Uterus (tissue), 3 donors: ENCODE measurements at regions not wholly inside any gene's neighbourhood (a gene's known extent, or its start where the extent isn't known, plus 50 kb on each side); places are given as distances from the start of the nearest gene placed in this dataset.
"Not testable (repeated sequence)": the region's sequence is repeated elsewhere in the genome, so short reads cannot be mapped to it uniquely, and the experiment has no call there.

ENCODE experiments used
- DNase-seq, 2 donors: peaks; one replicate each; pipeline ENCODE4 v3.0.0-alpha.2; 2019 to 2020
- H3K27ac ChIP-seq, 2 donors: fragments of 200-600 bp; sonication (generic); 1 replicate in 1 of 2; 2 replicates in 1 of 2; pipeline ENCODE4 v1.5.1; 2016 to 2018
- H3K27me3 ChIP-seq, 2 donors: fragments of 200-600 bp; sonication (generic); one replicate each; pipeline ENCODE4 v1.5.1; 2018 to 2019; ENCODE audit warnings: control low read depth in 1 of 2
- H3K36me3 ChIP-seq, 2 donors: fragments of 200-600 bp; sonication (generic); one replicate each; pipeline ENCODE4 v1.5.1; 2019; ENCODE audit warnings: control low read depth in 1 of 2
- H3K4me1 ChIP-seq, 2 donors: fragments of 200-600 bp; sonication (generic); one replicate each; pipeline ENCODE4 v1.5.1; 2018 to 2019; ENCODE audit warnings: control low read depth in 1 of 2
- H3K4me3 ChIP-seq, 2 donors: fragments of 200-600 bp; sonication (generic); 1 replicate in 1 of 2; 2 replicates in 1 of 2; pipeline ENCODE4 v1.5.1; 2018 to 2019; ENCODE audit warnings: mild to moderate bottlenecking in 1 of 2
- H3K9me3 ChIP-seq, 2 donors: fragments of 200-600 bp; sonication (generic); one replicate each; pipeline ENCODE4 v1.5.1; 2019; ENCODE audit warnings: control low read depth in 1 of 2
- POLR2A ChIP-seq, 2 donors: fragments of 450-650 bp; IDR thresholded peaks; one replicate each; pipeline ENCODE4 v1.6.1; 2016; ENCODE audit warnings: antibody characterized with exemption in 2 of 2, mild to moderate bottlenecking in 1 of 2, moderate library complexity in 1 of 2
- intact Hi-C: fragments of 100-400 bp; cut with DNase I; formaldehyde crosslinking; loops from one replicate; pipeline ENCODE4 v1.15.1; 2023; ENCODE audit warnings: low total_unique reads
- TF ChIP-seq, protein P1 (sequence below), 4 experiments: fragments of 200-600 bp in 2 of 4; fragments of 450-650 bp in 2 of 4; sonication (generic) in 2 of 4; IDR thresholded peaks; one replicate each; pipeline ENCODE4 v1.5.1; 2016 to 2019; ENCODE audit warnings: antibody characterized with exemption in 4 of 4, mild to moderate bottlenecking in 2 of 4, moderate library complexity in 1 of 4
- donor health status: DM: yes; HTN: yes; CAD: no.

DNA sequence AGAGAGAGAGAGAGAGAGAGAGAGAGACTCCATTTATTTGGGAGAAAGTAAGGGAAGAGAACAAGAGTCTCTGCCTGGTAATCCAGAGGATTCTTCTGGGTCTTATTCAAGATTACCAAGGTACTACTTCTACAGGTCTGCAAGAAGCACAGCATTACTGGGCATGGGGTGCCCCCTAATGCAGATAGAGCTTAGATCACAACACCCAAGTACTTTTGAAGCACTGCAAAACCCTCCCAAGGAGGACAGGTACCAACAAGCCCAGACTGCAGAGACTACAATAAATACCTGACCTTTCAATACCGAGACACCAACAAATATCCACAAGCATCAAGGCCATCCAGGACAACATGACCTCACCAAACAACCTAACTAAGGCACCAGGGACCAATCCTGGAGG lies 94.7 kb upstream of the PHF24 start:
- DNase-seq, result no peak

DNA sequence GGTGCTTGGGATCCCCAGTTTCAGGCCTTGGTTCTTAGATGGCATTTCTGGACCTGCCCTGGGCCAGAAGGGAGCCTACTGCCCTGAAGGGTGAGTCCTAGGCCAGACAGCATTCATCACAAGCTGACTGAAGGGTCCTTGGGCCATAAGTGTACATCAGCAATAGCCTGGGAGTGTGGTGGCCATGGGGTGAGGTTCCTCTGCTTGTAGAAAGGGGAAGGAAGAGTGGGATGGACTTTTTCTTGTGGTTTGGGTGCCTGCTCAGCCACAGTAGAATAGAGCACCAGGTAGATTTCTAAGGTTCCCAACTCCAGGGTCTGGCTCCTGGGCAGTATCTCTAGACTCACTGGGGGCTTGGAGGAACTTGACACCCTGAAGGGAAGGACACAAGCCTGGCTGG lies 95.2 kb upstream of the PHF24 start:
- no peak overlapping the region for H3K27ac ChIP-seq
- TF ChIP-seq, protein P1, sequence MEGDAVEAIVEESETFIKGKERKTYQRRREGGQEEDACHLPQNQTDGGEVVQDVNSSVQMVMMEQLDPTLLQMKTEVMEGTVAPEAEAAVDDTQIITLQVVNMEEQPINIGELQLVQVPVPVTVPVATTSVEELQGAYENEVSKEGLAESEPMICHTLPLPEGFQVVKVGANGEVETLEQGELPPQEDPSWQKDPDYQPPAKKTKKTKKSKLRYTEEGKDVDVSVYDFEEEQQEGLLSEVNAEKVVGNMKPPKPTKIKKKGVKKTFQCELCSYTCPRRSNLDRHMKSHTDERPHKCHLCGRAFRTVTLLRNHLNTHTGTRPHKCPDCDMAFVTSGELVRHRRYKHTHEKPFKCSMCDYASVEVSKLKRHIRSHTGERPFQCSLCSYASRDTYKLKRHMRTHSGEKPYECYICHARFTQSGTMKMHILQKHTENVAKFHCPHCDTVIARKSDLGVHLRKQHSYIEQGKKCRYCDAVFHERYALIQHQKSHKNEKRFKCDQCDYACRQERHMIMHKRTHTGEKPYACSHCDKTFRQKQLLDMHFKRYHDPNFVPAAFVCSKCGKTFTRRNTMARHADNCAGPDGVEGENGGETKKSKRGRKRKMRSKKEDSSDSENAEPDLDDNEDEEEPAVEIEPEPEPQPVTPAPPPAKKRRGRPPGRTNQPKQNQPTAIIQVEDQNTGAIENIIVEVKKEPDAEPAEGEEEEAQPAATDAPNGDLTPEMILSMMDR (IDR thresholded peaks at IDR 0.05), result no peak
- TF ChIP-seq POLR2A (IDR thresholded peaks at IDR 0.05), result no peak
- no peak overlapping the region for H3K4me3 ChIP-seq
- intact Hi-C loops, result no loop called here
- H3K4me1 ChIP-seq, result no peaks in the 10 kb centered on the region
- no peaks in the 10 kb centered on the region for H3K27me3 ChIP-seq
- H3K36me3 ChIP-seq, result no peaks in the 10 kb centered on the region
- no peaks in the 10 kb centered on the region for H3K9me3 ChIP-seq
- DNase-seq, result no peak

More for the DNA sequence above, 94.7 kb upstream of the PHF24 start:
- intact Hi-C loops, result no loop called here
- H3K4me1 ChIP-seq, result no peaks in the 10 kb centered on the region
- no peak overlapping the region for H3K4me3 ChIP-seq
- H3K36me3 ChIP-seq, result no peaks in the 10 kb centered on the region
- H3K27ac ChIP-seq, result no peak overlapping the region
- H3K27me3 ChIP-seq, result no peaks in the 10 kb centered on the region
- TF ChIP-seq, protein P1 (IDR thresholded peaks at IDR 0.05), result no peak
- TF ChIP-seq POLR2A (IDR thresholded peaks at IDR 0.05), result no peak
- H3K9me3 ChIP-seq, result no peaks in the 10 kb centered on the region

DNA sequence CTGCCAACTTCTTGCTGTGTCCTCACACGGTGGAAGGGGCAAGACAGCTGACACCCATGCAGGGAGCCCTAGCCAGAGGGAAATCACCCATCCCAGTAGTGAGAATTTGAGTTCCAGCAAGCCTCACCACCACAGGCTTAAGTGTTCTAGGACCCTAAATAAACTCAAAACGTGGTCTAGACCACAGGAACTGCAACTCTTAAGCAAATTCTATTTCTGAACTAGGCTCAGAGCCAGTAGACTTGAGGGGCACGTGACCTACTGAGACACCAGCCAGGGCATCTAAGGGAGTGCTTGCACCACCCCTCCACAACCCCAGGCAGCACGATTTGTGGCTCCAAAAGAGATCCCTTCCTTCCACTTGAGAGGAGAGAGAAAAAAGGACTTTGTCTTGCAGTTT lies 96.0 kb upstream of the PHF24 start:
- Histone ChIP-seq H3K4me1 (no peaks in the 10 kb centered on the region), H3K27me3 (no peaks in the 10 kb centered on the region), H3K4me3 (no peak overlapping the region), H3K27ac (no peak overlapping the region), H3K36me3 (no peaks in the 10 kb centered on the region), H3K9me3 (no peaks in the 10 kb centered on the region)
- TF ChIP-seq, protein P1 (IDR thresholded peaks at IDR 0.05), result no peak
- no peak for TF ChIP-seq POLR2A (IDR thresholded peaks at IDR 0.05)
- DNase-seq, result no peak
- intact Hi-C loops, result no loop called here

DNA sequence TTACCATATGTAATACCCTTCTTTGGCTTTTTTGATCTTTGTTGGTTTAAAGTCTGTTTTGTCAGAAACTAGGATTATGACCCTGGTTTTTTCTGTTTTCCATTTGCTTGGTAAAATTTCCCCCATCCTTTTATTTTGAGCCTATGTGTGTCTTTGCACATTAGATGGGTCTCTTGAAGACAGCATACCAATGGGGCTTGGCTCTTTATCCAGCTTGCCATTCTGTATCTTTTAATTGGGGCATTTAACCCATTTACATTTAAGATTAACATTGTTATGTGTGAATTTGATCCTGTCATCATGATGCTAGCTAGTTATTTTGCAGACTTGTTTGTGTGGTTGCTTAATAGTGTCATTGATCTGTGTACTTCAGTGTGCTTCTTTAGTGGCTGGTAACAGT lies 103.1 kb upstream of the PHF24 start:
- intact Hi-C loops, H3K4me3 ChIP-seq, H3K9me3 ChIP-seq, H3K36me3 ChIP-seq, H3K27ac ChIP-seq, H3K4me1 ChIP-seq, H3K27me3 ChIP-seq, DNase-seq: not testable (repeated sequence)

DNA sequence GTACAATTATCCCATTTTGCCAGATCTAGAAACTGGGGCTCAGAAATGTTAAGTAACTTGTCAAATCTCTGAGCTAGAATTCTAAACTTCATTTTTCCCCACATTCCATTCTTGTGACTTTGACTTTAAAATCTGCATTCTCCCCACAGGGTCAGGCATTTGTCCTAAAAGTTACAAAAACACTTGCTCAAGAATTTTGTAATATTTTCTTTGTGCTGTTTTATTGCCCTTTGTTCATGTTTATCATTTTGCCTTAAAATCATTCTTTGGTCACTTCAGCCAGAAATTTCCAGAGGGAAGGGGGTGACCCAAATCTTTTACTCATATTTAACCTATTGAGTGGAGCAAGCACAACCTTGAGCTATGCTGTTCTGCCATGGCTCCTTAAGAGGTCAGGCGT lies 120.1 kb upstream of the CCL21 start:
- DNase-seq, result no peak
- H3K9me3 ChIP-seq, result no peaks in the 10 kb centered on the region
- H3K27me3 ChIP-seq, result no peaks in the 10 kb centered on the region
- TF ChIP-seq, protein P1 (IDR thresholded peaks at IDR 0.05), result no peak
- TF ChIP-seq POLR2A (IDR thresholded peaks at IDR 0.05), result no peak
- intact Hi-C loops, result no loop called here
- no peaks in the 10 kb centered on the region for H3K36me3 ChIP-seq
- H3K4me1 ChIP-seq, result no peaks in the 10 kb centered on the region
- H3K4me3 ChIP-seq, result no peak overlapping the region
- H3K27ac ChIP-seq, result no peak overlapping the region

DNA sequence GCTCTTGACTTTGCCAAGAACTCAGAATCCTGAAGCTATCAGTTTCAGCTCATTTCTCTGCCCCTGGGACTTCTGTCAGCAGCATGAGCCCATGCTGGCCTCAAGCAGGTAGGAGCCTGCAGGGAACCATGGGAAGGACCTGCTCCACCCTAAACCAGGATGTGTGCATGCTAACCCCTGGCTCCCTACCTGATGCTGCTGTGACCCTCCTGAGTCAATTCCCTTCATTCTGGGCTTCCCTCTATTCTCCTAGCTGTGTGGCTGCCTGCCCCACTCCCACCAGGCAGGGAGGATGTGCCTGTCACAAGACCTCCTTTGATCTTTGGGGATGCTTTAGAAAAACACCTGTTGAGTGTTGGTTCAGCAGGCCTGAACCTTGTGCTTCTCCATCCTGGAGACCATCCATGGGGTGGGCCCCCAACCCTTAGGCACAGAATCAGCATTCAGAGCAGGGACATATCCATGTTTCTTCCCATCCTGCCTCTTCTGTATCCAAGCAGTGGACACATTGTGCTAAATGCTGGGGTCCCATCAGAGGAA lies 117.1 kb upstream of the CCL21 start:
- H3K9me3 ChIP-seq, result no peaks in the 10 kb centered on the region
- no peaks in the 10 kb centered on the region for H3K27me3 ChIP-seq
- DNase-seq, result peak in 1 of 2 donors; percentile 17
- intact Hi-C loops, result no loop called here
- H3K4me3 ChIP-seq, result no peak overlapping the region
- no peak overlapping the region for H3K27ac ChIP-seq
- no peaks in the 10 kb centered on the region for H3K4me1 ChIP-seq
- TF ChIP-seq, protein P1 (IDR thresholded peaks at IDR 0.05), result no peak
- no peak for TF ChIP-seq POLR2A (IDR thresholded peaks at IDR 0.05)
- H3K36me3 ChIP-seq, result no peaks in the 10 kb centered on the region
